Osteocyte (in vitro differentiated cells): ENCODE measurements at regions not wholly inside any gene's neighbourhood (a gene's known extent, or its start where the extent isn't known, plus 50 kb on each side); places are given as distances from the start of the nearest gene placed in this dataset.
A peak's percentile ranks its signal among the peaks of the same experiment; 100 is the strongest.

ENCODE experiments used
- DNase-seq: peaks from one replicate; pipeline ENCODE4 v3.0.0; 2021; ENCODE audit warnings: mixed read lengths; ENCODE audit not compliant: unreplicated experiment; ENCODE audit errors: extremely low spot score
- H3K27ac Mint-ChIP-seq: one replicate; pipeline ENCODE4 v1.8.0; 2021; ENCODE audit warnings: mild to moderate bottlenecking, mixed read lengths; ENCODE audit not compliant: unreplicated experiment
- H3K27me3 Mint-ChIP-seq: one replicate; pipeline ENCODE4 v1.8.0; 2021; ENCODE audit warnings: mixed read lengths; ENCODE audit not compliant: unreplicated experiment
- H3K36me3 Mint-ChIP-seq: one replicate; pipeline ENCODE4 v1.8.0; 2021; ENCODE audit warnings: mixed read lengths; ENCODE audit not compliant: unreplicated experiment
- H3K4me1 Mint-ChIP-seq: one replicate; pipeline ENCODE4 v1.8.0; 2021; ENCODE audit warnings: mixed read lengths; ENCODE audit not compliant: unreplicated experiment
- H3K4me3 Mint-ChIP-seq: one replicate; pipeline ENCODE4 v1.8.0; 2021; ENCODE audit warnings: mild to moderate bottlenecking, moderate library complexity, mixed read lengths; ENCODE audit not compliant: unreplicated experiment
- H3K9me3 Mint-ChIP-seq: one replicate; pipeline ENCODE4 v1.8.0; 2021; ENCODE audit warnings: mixed read lengths; ENCODE audit not compliant: unreplicated experiment
- CTCF ChIP-seq: fragments of 200-600 bp; sonication (generic); IDR thresholded peaks from 2 replicates; pipeline ENCODE4 v1.5.0; 2021; ENCODE audit warnings: antibody characterized with exemption, mild to moderate bottlenecking, moderate library complexity

GRCh38 chr3:43792904-43793303, 102.2 kb downstream of the ABHD5 start:
- DNase-seq = peak; percentile 40
- H3K36me3 Mint-ChIP-seq = no peaks in the 10 kb centered on the region
- no peaks in the 10 kb centered on the region for H3K9me3 Mint-ChIP-seq
- H3K4me3 Mint-ChIP-seq = no peak overlapping the region
- no peak for TF ChIP-seq CTCF
- no peak overlapping the region for H3K27ac Mint-ChIP-seq
- peaks cover 39% of the 10 kb centered on the region for H3K27me3 Mint-ChIP-seq
- no peaks in the 10 kb centered on the region for H3K4me1 Mint-ChIP-seq

- Mint-ChIP-seq H3K36me3 (no peaks in the 10 kb centered on the region), H3K4me1 (no peaks in the 10 kb centered on the region), H3K27me3 (peaks cover 41% of the 10 kb centered on the region), H3K27ac (no peak overlapping the region), H3K9me3 (no peaks in the 10 kb centered on the region), H3K4me3 (no peak overlapping the region)
- peak; percentile 59 for DNase-seq
- no peak for TF ChIP-seq CTCF
These were observed 103.1 kb downstream of the ABHD5 start for GRCh38 chr3:43793648-43794372.

GRCh38 chr3:43794776-43795175, 104.0 kb downstream of the ABHD5 start:
- H3K4me1 Mint-ChIP-seq = no peaks in the 10 kb centered on the region
- no peak overlapping the region for H3K27ac Mint-ChIP-seq
- peaks cover 2% of the 10 kb centered on the region for H3K9me3 Mint-ChIP-seq
- DNase-seq = no peak
- H3K27me3 Mint-ChIP-seq = peaks cover 40% of the 10 kb centered on the region
- H3K4me3 Mint-ChIP-seq = no peak overlapping the region
- no peaks in the 10 kb centered on the region for H3K36me3 Mint-ChIP-seq
- no peak for TF ChIP-seq CTCF

- no peak for DNase-seq
- H3K27ac Mint-ChIP-seq = no peak overlapping the region
- H3K27me3 Mint-ChIP-seq = peaks cover 41% of the 10 kb centered on the region
- no peak for TF ChIP-seq CTCF
- no peaks in the 10 kb centered on the region for H3K36me3 Mint-ChIP-seq
- H3K9me3 Mint-ChIP-seq = peaks cover 9% of the 10 kb centered on the region
- no peak overlapping the region for H3K4me3 Mint-ChIP-seq
- no peaks in the 10 kb centered on the region for H3K4me1 Mint-ChIP-seq
These were observed 104.8 kb downstream of the ABHD5 start for GRCh38 chr3:43795491-43795890.

GRCh38 chr3:43796041-43796596, 105.4 kb downstream of the ABHD5 start:
- Mint-ChIP-seq H3K4me3 (no peak overlapping the region), H3K27ac (no peak overlapping the region), H3K36me3 (no peaks in the 10 kb centered on the region), H3K9me3 (peaks cover 12% of the 10 kb centered on the region), H3K4me1 (no peaks in the 10 kb centered on the region), H3K27me3 (peaks cover 35% of the 10 kb centered on the region)
- TF ChIP-seq CTCF = no peak
- DNase-seq = peak; percentile 42
